ENCODE measurements at regions not wholly inside any gene's neighbourhood (a gene's known extent, or its start where the extent isn't known, plus 50 kb on each side); places are given as distances from the start of the nearest gene placed in this dataset.
A peak's percentile ranks its signal among the peaks of the same experiment; 100 is the strongest.
"Not testable (repeated sequence)": the region's sequence is repeated elsewhere in the genome, so short reads cannot be mapped to it uniquely, and the experiment has no call there.

DNA sequence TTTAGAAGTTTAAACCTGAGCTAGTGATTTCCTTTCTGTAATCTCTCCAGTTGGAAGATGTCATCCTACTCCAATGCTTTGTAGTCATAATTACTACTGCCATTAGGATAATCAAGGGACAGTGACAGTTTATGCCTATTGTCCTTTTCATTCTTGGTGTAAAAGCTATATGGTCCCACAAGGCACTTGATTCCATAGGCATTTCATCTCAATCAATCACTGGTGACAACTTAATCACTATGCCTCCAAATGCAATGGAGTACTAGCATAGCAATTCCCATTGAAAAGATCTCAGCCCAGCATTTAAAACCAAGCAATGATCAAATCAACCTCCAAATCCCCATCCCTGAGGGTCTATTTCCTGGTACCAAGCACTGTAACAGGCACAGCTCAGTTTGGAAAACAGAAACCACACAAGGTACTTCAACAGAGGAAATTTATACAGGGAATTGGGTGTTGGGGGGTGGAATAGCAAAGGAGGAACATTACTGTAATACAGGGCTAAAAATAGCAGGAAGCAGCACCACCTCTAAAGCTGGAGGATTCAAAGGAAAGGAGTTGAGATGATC is 51.0 kb downstream of the FHIP2A start:
- FAIRE-seq (no peak), DNase-seq (ENCODE audit: insufficient read length, low spot score) (no peak)

DNA sequence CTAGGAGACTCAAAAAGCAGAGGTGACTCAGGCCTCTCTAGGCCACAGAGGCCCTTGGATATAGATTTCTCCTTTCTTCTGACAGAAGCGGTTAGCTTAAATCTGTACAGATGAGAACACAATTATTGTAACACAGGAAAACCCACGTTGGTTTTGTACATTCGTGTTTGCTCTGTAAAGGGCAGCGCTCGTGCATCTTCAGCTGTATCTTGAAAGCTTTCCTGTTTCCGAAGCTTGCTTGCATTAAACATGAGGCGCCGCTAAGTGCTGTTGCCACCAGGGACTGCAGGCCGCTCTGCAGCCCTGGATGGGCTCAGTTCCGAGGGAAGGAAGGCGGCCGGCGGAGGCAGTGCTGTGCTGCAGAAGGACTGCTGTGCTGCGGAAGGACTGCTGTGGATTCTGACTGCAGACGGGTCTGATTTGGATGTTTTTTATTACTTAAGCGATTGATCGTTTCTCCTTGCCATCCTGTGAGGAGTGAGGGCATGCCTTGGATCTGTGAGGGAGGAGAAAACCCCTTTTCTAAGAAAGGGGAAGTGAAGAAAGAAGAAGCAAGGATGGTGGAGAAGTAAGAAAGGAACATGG is 53.3 kb downstream of the FHIP2A start:
- DNase-seq (ENCODE audit: insufficient read length, low spot score) (no peak), FAIRE-seq (no peak)

DNA sequence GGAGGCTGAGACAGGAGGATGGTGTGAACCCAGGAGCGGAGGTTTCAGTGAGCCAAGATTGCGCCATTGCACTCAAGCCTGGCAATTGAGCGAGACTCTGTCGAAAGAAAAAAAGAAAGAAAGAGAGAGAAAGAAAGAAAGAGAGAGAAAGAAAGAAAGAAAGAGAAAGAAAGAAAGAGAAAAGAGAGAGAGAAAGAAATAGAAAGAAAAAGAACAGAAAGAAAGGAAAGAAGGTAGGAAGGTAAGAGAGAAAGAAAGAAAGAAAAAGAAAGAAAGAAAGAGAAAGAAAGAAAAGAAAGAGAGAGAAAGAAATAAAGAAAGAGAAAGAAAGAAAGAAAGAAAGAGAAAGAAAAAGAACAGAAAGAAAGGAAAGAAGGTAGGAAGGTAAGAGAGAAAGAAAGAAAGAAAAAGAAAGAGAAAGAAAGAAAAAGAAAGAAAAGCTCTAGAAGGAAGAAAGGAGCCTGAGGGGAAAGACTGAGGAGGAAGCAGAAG is 54.1 kb downstream of the FHIP2A start:
- FAIRE-seq; DNase-seq (ENCODE audit: insufficient read length, low spot score): not testable (repeated sequence)

DNA sequence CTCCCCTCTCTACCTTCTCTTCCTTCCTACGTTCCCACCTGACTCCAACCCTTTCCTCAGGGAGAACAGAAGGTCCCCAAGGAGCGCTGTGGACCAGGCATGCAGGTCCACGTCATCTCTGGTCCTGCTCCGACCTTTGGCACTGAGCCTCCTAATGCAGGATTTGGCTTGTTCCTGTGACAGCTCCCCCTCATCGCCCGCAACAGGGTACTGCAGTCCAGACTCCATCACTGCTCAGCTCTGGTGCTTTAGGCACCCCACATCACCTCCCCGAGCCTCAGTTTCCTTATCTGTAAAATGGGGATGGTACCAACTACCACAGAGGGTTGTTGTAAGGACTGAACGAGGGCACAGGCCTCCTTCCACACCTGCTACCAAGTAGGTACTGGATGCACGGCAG is 54.6 kb downstream of the FHIP2A start:
- FAIRE-seq: no peak
- DNase-seq (ENCODE audit: insufficient read length, low spot score): no peak

DNA sequence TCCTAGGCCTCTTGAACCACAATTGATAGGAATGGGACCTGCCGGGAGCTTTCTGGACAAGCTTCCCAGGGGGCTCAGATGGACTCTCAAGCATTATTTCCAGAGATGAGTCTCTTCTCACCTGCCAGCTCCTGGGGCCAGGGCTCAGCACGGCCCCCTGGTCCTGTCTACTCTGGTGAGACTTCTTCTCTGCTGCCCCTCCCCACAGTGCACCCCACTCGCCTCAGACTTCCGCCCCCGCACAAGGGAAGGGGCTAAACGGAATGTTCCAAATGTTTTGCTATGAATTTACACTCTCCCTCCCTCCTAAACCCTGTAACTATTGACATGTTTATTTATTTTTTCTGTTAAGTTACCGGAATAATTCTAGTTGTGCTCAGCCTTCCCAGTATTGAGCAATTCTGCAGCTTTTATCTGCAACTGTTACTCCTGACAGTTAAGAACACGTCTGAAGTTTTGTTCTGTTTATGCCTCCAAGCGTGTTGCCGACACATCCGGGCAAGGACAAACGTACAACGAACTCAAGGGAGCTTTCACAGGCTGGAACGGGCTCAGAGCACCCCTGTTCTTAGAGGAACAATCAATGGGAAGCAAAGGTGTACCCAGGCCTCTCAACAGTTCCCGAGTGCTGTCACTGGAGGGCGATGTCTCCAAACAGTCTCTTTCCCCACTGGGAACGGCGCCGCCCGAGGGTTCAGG is 55.2 kb downstream of the FHIP2A start:
- DNase-seq (ENCODE audit: insufficient read length, low spot score) (peak; percentile 61), FAIRE-seq (no peak)

DNA sequence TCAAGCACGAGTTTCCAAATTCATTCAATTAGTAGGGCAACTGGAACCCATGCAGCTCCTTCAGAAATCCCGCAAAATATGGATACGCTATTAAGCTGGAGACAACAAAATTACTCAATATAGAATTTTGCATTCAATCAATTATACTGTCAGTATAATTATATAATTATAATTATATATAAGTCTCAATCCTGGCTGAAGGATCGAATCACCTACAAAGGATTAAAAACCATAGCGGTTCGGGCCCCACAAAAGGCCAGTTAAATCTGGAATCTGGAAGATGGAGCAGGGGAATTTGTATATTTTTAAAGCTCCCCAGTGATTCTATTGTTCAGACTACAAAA is 55.7 kb downstream of the FHIP2A start:
- no peak for DNase-seq (ENCODE audit: insufficient read length, low spot score)
- no peak for FAIRE-seq

DNA sequence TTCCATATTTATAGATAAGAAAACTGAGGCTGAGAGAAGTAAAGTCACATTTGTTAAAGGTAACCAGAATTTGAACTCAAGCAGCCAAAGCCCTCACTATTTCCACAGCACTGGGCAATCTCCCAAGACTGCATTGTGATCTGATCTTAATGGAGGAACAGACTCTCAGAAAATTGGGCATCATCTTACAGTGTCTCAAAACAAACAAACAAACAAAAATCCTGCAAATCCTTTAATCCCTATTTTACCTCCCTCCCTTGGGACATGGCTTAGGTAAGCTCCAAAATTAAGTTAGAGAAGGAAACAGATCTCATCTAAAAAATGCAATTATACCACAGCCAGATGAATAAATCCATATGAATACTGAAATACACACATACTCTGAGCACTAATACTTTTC is 57.5 kb downstream of the FHIP2A start:
- no peak for FAIRE-seq
- no peak for DNase-seq (ENCODE audit: insufficient read length, low spot score)

DNA sequence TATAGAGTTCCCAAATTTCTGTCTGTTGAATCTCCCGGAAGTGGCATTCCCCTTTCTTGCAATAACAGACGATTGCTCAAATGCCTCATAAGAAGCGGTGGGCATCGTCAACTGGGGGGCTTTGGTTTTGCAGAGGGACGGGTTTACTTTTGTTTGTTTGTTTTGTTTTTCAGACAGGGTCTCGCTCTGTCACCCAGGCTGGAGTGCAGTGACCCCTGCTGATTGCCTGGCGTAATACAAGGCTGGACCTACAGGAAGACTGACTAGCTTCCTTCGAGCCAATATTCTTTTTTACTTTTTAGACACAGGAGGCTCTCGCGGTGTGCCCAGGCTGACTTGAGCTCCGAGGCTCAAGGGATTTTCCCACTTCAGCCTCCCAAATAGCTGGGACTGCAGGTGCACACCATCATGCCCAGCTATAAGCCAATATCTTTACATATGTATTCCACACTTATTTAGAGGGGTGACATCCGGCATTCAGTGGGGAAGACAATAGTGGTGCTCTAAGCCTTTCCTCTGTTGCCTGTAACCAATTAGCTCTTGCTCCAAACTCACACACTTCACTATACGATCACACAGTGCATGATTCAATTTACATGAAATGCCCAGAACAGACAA is 58.1 kb downstream of the FHIP2A start:
- no peak for DNase-seq (ENCODE audit: insufficient read length, low spot score)
- FAIRE-seq: no peak

DNA sequence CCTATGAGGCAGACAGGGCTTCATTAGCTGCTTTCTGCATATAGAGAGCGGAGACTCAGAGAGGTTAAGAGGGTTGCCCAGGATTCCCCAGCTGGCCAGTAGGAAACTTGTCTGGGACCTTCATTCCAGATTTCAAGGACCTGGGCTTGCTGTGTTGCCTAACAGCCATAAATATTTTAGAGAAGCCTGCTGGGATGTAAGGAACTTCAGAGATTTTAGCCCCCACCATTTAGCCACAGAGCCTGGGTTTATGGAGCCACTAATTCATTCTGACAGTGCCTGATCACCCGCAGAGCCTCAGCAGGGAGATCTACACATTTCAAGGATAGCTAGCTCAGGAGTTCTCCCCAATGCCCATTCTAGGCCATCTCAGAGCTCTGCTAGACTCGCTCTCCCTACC is 56.6 kb upstream of the TRUB1 start:
- FAIRE-seq (no peak), DNase-seq (ENCODE audit: insufficient read length, low spot score) (no peak)

DNA sequence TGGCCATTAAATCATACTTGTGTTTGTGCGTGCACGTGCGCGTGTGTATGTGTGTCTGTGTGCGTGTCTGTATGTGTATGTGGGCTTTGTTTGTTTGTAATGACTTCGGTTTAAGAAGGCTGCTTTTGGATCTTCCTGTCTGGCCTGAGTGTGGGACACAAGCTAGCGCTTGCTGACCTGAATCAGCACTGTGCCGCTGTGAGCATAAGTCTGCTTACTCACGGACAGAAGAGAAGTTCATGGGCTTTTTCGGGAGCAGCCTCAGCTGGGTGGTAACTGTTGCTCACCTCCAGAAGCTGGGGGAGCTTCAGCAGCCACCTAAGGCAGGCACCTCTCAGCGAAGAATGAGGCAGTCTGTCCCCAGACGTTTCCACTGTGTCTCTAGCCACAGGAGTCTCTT is 56.1 kb upstream of the TRUB1 start:
- FAIRE-seq (no peak), DNase-seq (ENCODE audit: insufficient read length, low spot score) (no peak)

DNA sequence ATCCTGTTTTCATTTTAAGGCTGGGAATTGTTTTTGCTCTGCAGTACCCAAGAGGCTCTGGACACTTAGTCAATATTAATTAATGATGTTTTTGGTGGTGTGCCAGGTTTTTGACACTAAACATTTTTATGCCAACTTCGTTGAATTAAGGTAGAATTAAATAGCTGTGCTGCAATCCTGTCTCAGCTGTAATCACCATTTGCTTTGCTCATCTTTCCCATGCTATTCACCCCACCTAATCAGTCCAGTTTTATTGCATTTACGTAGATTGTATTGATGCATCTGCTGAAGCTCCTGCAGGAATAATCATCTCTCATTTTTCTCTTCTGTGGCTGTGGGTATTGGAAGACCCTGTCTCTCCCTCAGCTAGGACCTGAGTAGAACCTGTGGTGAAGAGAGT is 52.6 kb upstream of the TRUB1 start:
- FAIRE-seq (no peak), DNase-seq (ENCODE audit: insufficient read length, low spot score) (no peak)
